ENCODE measurements at regions not wholly inside any gene's neighbourhood (a gene's known extent, or its start where the extent isn't known, plus 50 kb on each side); places are given as distances from the start of the nearest gene placed in this dataset.
"Not testable (repeated sequence)": the region's sequence is repeated elsewhere in the genome, so short reads cannot be mapped to it uniquely, and the experiment has no call there.

- no peak for FAIRE-seq
- DNase-seq (ENCODE audit: low spot score in 2 of 2) = no peak
These were observed 50.2 kb upstream of the DACT2 start for GRCh38 chr6:168369786-168370185.

- DNase-seq (ENCODE audit: low spot score in 2 of 2) (peak; percentile 61 to 81), FAIRE-seq (no peak)
These were observed 50.9 kb upstream of the DACT2 start for GRCh38 chr6:168370310-168370991.

- FAIRE-seq = no peak
- DNase-seq (ENCODE audit: low spot score in 2 of 2) = no peak
These were observed 51.6 kb upstream of the DACT2 start for GRCh38 chr6:168371185-168371584.

- DNase-seq (ENCODE audit: low spot score in 2 of 2) (no peak), FAIRE-seq (no peak)
These were observed 52.0 kb upstream of the DACT2 start for GRCh38 chr6:168371618-168371980.

- FAIRE-seq = no peak
- no peak for DNase-seq (ENCODE audit: low spot score in 2 of 2)
These were observed 52.6 kb upstream of the DACT2 start for GRCh38 chr6:168371981-168372711.

GRCh38 chr6:168372889-168373288 lies 53.3 kb upstream of the DACT2 start:
- DNase-seq (ENCODE audit: low spot score in 2 of 2) = no peak

GRCh38 chr6:168373389-168373788 lies 53.8 kb upstream of the DACT2 start:
- DNase-seq (ENCODE audit: low spot score in 2 of 2) (no peak), FAIRE-seq (no peak)

More at GRCh38 chr6:168372889-168373288, 53.3 kb upstream of the DACT2 start:
- no peak for FAIRE-seq

- FAIRE-seq (no peak), DNase-seq (ENCODE audit: low spot score in 2 of 2) (no peak)
These were observed 54.5 kb upstream of the DACT2 start for GRCh38 chr6:168374051-168374502.

GRCh38 chr6:168374541-168375071 lies 55.0 kb upstream of the DACT2 start:
- no peak for FAIRE-seq

GRCh38 chr6:168376120-168376519 lies 56.5 kb upstream of the DACT2 start:
- no peak for DNase-seq (ENCODE audit: low spot score in 2 of 2)
- FAIRE-seq = no peak

More at GRCh38 chr6:168374541-168375071, 55.0 kb upstream of the DACT2 start:
- no peak for DNase-seq (ENCODE audit: low spot score in 2 of 2)

GRCh38 chr6:168376811-168377483 lies 57.4 kb upstream of the DACT2 start:
- DNase-seq (ENCODE audit: low spot score in 2 of 2) = no peak
- FAIRE-seq = no peak

GRCh38 chr6:168377484-168377855 lies 57.9 kb upstream of the DACT2 start:
- DNase-seq (ENCODE audit: low spot score in 2 of 2) (peak in 1 of 2 donors; percentile 51), FAIRE-seq (no peak)

GRCh38 chr6:168377856-168378832 lies 58.6 kb upstream of the DACT2 start:
- peak in 1 of 2 donors; percentile 37 for DNase-seq (ENCODE audit: low spot score in 2 of 2)

GRCh38 chr6:168379579-168379978 lies 60.0 kb upstream of the DACT2 start:
- DNase-seq (ENCODE audit: low spot score in 2 of 2); FAIRE-seq: not testable (repeated sequence)

More at GRCh38 chr6:168377856-168378832, 58.6 kb upstream of the DACT2 start:
- no peak for FAIRE-seq

- FAIRE-seq; DNase-seq (ENCODE audit: low spot score in 2 of 2): not testable (repeated sequence)
These were observed 60.6 kb upstream of the SMOC2 start for GRCh38 chr6:168380166-168380955.

GRCh38 chr6:168380956-168381605 lies 59.9 kb upstream of the SMOC2 start:
- FAIRE-seq = no peak

GRCh38 chr6:168381726-168382458 lies 59.1 kb upstream of the SMOC2 start:
- no peak for FAIRE-seq

More at GRCh38 chr6:168380956-168381605, 59.9 kb upstream of the SMOC2 start:
- DNase-seq (ENCODE audit: low spot score in 2 of 2) = no peak

More at GRCh38 chr6:168381726-168382458, 59.1 kb upstream of the SMOC2 start:
- no peak for DNase-seq (ENCODE audit: low spot score in 2 of 2)

All from frontal cortex (tissue), 3 donors.